Globus pallidus (tissue), 1 donor: ENCODE measurements at regions not wholly inside any gene's neighbourhood (a gene's known extent, or its start where the extent isn't known, plus 50 kb on each side); places are given as distances from the start of the nearest gene placed in this dataset.
"Not testable (repeated sequence)": the region's sequence is repeated elsewhere in the genome, so short reads cannot be mapped to it uniquely, and the experiment has no call there.

Source experiments
- DNase-seq: peaks from one replicate; pipeline ENCODE4 v3.0.0-alpha.2; 2015; ENCODE audit warnings: low spot score

GRCh38 chr10:31187607-31188210 is 131.3 kb upstream of the ZEB1 start:
- DNase-seq: no peak

- no peak for DNase-seq
Measured at GRCh38 chr10:31188792-31189406, 130.1 kb upstream of the ZEB1 start.

- DNase-seq: no peak
Measured at GRCh38 chr10:31190488-31190887, 128.5 kb upstream of the ZEB1 start.

GRCh38 chr10:31192475-31192874 is 126.5 kb upstream of the ZEB1 start:
- DNase-seq: no peak

GRCh38 chr10:31194986-31195385 is 124.0 kb upstream of the ZEB1 start:
- DNase-seq: no peak

GRCh38 chr10:31197886-31198285 is 121.1 kb upstream of the ZEB1 start:
- no peak for DNase-seq

GRCh38 chr10:31204090-31204489 is 114.9 kb upstream of the ZEB1 start:
- no peak for DNase-seq

GRCh38 chr10:31207636-31208035 is 111.4 kb upstream of the ZEB1 start:
- DNase-seq: no peak

GRCh38 chr10:31209478-31209877 is 109.5 kb upstream of the ZEB1 start:
- DNase-seq: no peak

- DNase-seq: no peak
Measured at GRCh38 chr10:31210190-31210589, 108.8 kb upstream of the ZEB1 start.

- DNase-seq: no peak
Measured at GRCh38 chr10:31213959-31214358, 105.1 kb upstream of the ZEB1 start.

GRCh38 chr10:31215052-31215451 is 104.0 kb upstream of the ZEB1 start:
- peak; percentile 45 for DNase-seq

GRCh38 chr10:31219306-31219705 is 99.7 kb upstream of the ZEB1 start:
- no peak for DNase-seq

GRCh38 chr10:31228780-31229179 is 90.2 kb upstream of the ZEB1 start:
- not testable (repeated sequence) for DNase-seq

GRCh38 chr10:31239961-31240360 is 79.1 kb upstream of the ZEB1 start:
- no peak for DNase-seq

- DNase-seq: peak; percentile 4
Measured at GRCh38 chr10:31242902-31243301, 76.1 kb upstream of the ZEB1 start.

- DNase-seq: not testable (repeated sequence)
Measured at GRCh38 chr10:31251118-31251517, 67.9 kb upstream of the ZEB1 start.

- no peak for DNase-seq
Measured at GRCh38 chr10:31253237-31253636, 65.8 kb upstream of the ZEB1 start.

- no peak for DNase-seq
Measured at GRCh38 chr10:31261511-31262311, 57.3 kb upstream of the ZEB1 start.

- DNase-seq: no peak
Measured at GRCh38 chr10:31262672-31263071, 56.3 kb upstream of the ZEB1 start.

GRCh38 chr10:31263903-31264302 is 55.1 kb upstream of the ZEB1 start:
- no peak for DNase-seq

- no peak for DNase-seq
Measured at GRCh38 chr10:31268444-31269303, 50.3 kb upstream of the ZEB1 start.
